COLO829 (cell line): ENCODE measurements at regions not wholly inside any gene's neighbourhood (a gene's known extent, or its start where the extent isn't known, plus 50 kb on each side); places are given as distances from the start of the nearest gene placed in this dataset.

Experiments
- DNase-seq: peaks from one replicate; pipeline ENCODE4 v3.0.0; 2012; ENCODE audit warnings: low spot score

- DNase-seq = no peak
These were observed 114.1 kb upstream of the HDAC4 start for GRCh38 chr2:239514754-239515530.

- DNase-seq = no peak
These were observed 111.2 kb upstream of the HDAC4 start for GRCh38 chr2:239512054-239512453.

- DNase-seq = no peak
These were observed 108.7 kb upstream of the HDAC4 start for GRCh38 chr2:239509373-239510143.

- DNase-seq = no peak
These were observed 107.4 kb upstream of the HDAC4 start for GRCh38 chr2:239508261-239508660.

GRCh38 chr2:239507576-239508258, 106.9 kb upstream of the HDAC4 start:
- no peak for DNase-seq

- no peak for DNase-seq
These were observed 106.1 kb upstream of the HDAC4 start for GRCh38 chr2:239506961-239507360.

GRCh38 chr2:239506101-239506857, 105.5 kb upstream of the HDAC4 start:
- no peak for DNase-seq

GRCh38 chr2:239504643-239505235, 103.9 kb upstream of the HDAC4 start:
- no peak for DNase-seq

- DNase-seq = no peak
These were observed 101.8 kb upstream of the HDAC4 start for GRCh38 chr2:239502430-239503186.

GRCh38 chr2:239500574-239501550, 100.0 kb upstream of the HDAC4 start:
- no peak for DNase-seq

- no peak for DNase-seq
These were observed 99.1 kb upstream of the HDAC4 start for GRCh38 chr2:239499726-239500573.

GRCh38 chr2:239498981-239499634, 98.3 kb upstream of the HDAC4 start:
- DNase-seq = no peak

- DNase-seq = no peak
These were observed 97.8 kb upstream of the HDAC4 start for GRCh38 chr2:239498576-239498975.

GRCh38 chr2:239496700-239497099, 95.9 kb upstream of the HDAC4 start:
- DNase-seq = no peak

GRCh38 chr2:239495791-239496233, 95.0 kb upstream of the HDAC4 start:
- DNase-seq = no peak

GRCh38 chr2:239495175-239495574, 94.4 kb upstream of the HDAC4 start:
- DNase-seq = no peak

GRCh38 chr2:239494578-239494977, 93.8 kb upstream of the HDAC4 start:
- no peak for DNase-seq

- no peak for DNase-seq
These were observed 88.7 kb upstream of the HDAC4 start for GRCh38 chr2:239489481-239489880.
